ENCODE measurements at regions not wholly inside any gene's neighbourhood (a gene's known extent, or its start where the extent isn't known, plus 50 kb on each side); places are given as distances from the start of the nearest gene placed in this dataset.

- no peaks in the 10 kb centered on the region for H4K20me1 ChIP-seq (ENCODE audit: insufficient read depth, low read length)
- Mint-ChIP-seq H3K36me3 (no peaks in the 10 kb centered on the region), H3K9me3 (peaks cover 0 to 9% (median 4%) of the 10 kb centered on the region in 7 donors), H3K27ac (peak overlapping the region in 1 of 7 donors; percentile 41), H3K27me3 (ENCODE audit: low read depth in 3 of 3) (peaks cover 0 to 4% (median 0%) of the 10 kb centered on the region in 3 donors), H3K4me3 (no peak overlapping the region), H3K4me1 (peaks cover 25% of the 10 kb centered on the region)
- H3K9ac ChIP-seq (ENCODE audit: insufficient read depth, low read length, poor library complexity, severe bottlenecking) = no peak overlapping the region
- H3K4me1 ChIP-seq (ENCODE audit: control insufficient read depth in 1 of 2, insufficient read depth in 2 of 2, low read length in 2 of 2) = peaks cover 14 to 15% of the 10 kb centered on the region in 2 donors
- DNase-seq = no peak
- H3K4me3 ChIP-seq (replicated peaks in 1 of 3; ENCODE audit: low read depth in 2 of 3, low read length in 3 of 3) = no peak overlapping the region
- no peaks in the 10 kb centered on the region for H3K27me3 ChIP-seq (ENCODE audit: control insufficient read depth in 2 of 2, insufficient read depth in 2 of 2, low read length in 2 of 2)
- H3K9me3 ChIP-seq (replicated peaks in 1 of 2; ENCODE audit: control insufficient read depth in 1 of 2, insufficient read depth in 1 of 2, low read length in 2 of 2) = peaks cover 0 to 4% of the 10 kb centered on the region in 2 donors
- no peaks in the 10 kb centered on the region for H3K36me3 ChIP-seq (replicated peaks in 1 of 2; ENCODE audit: control insufficient read depth in 1 of 2, insufficient read depth in 2 of 2, low read length in 2 of 2)
- no CpG with 5 or more reads among the region's 1 CpG for WGBS (ENCODE audit: insufficient coverage)
- no peak overlapping the region for H2AFZ ChIP-seq (ENCODE audit: insufficient read depth, low read depth, low read length, poor library complexity, severe bottlenecking)
- intact Hi-C loops (cut with micrococcal nuclease) = no loop called here
- no peak overlapping the region for H3K27ac ChIP-seq (ENCODE audit: low read depth in 1 of 2, low read length in 2 of 2)
- H3K79me2 ChIP-seq (ENCODE audit: insufficient read depth, low read length) = no peaks in the 10 kb centered on the region
- TF ChIP-seq CTCF (IDR thresholded peaks at IDR 0.05) = no peak
- H3K4me2 ChIP-seq (replicated peaks; ENCODE audit: extremely low read depth, low read length, poor library complexity, severe bottlenecking) = no peak overlapping the region
Measured at GRCh38 chr5:158431369-158432029, 572.6 kb upstream of the CLINT1 start.

- no peak for DNase-seq
- no peak for TF ChIP-seq CTCF (IDR thresholded peaks at IDR 0.05)
- Mint-ChIP-seq H3K4me3 (no peak overlapping the region), H3K9me3 (peaks cover 0 to 9% (median 4%) of the 10 kb centered on the region in 7 donors), H3K27me3 (ENCODE audit: low read depth in 3 of 3) (peaks cover 0 to 4% (median 0%) of the 10 kb centered on the region in 3 donors), H3K27ac (no peak overlapping the region), H3K36me3 (no peaks in the 10 kb centered on the region), H3K4me1 (peaks cover 20% of the 10 kb centered on the region)
- no CpG with 5 or more reads among the region's 2 CpGs for WGBS (ENCODE audit: insufficient coverage)
- Histone ChIP-seq H3K4me2 (replicated peaks; ENCODE audit: extremely low read depth, low read length, poor library complexity, severe bottlenecking) (no peak overlapping the region), H3K9ac (ENCODE audit: insufficient read depth, low read length, poor library complexity, severe bottlenecking) (no peak overlapping the region), H3K4me1 (ENCODE audit: control insufficient read depth in 1 of 2, insufficient read depth in 2 of 2, low read length in 2 of 2) (peaks cover 13% of the 10 kb centered on the region in 2 donors), H3K27me3 (ENCODE audit: control insufficient read depth in 2 of 2, insufficient read depth in 2 of 2, low read length in 2 of 2) (no peaks in the 10 kb centered on the region), H3K36me3 (replicated peaks in 1 of 2; ENCODE audit: control insufficient read depth in 1 of 2, insufficient read depth in 2 of 2, low read length in 2 of 2) (no peaks in the 10 kb centered on the region), H3K4me3 (replicated peaks in 1 of 3; ENCODE audit: low read depth in 2 of 3, low read length in 3 of 3) (no peak overlapping the region), H3K79me2 (ENCODE audit: insufficient read depth, low read length) (no peaks in the 10 kb centered on the region), H4K20me1 (ENCODE audit: insufficient read depth, low read length) (no peaks in the 10 kb centered on the region), H2AFZ (ENCODE audit: insufficient read depth, low read depth, low read length, poor library complexity, severe bottlenecking) (no peak overlapping the region), H3K27ac (ENCODE audit: low read depth in 1 of 2, low read length in 2 of 2) (no peak overlapping the region), H3K9me3 (replicated peaks in 1 of 2; ENCODE audit: control insufficient read depth in 1 of 2, insufficient read depth in 1 of 2, low read length in 2 of 2) (peaks cover 0 to 4% of the 10 kb centered on the region in 2 donors)
- intact Hi-C loops (cut with micrococcal nuclease) = no loop called here
Measured at GRCh38 chr5:158430798-158431167, 571.8 kb upstream of the CLINT1 start.
